ENCODE measurements at regions not wholly inside any gene's neighbourhood (a gene's known extent, or its start where the extent isn't known, plus 50 kb on each side); places are given as distances from the start of the nearest gene placed in this dataset.

DNA sequence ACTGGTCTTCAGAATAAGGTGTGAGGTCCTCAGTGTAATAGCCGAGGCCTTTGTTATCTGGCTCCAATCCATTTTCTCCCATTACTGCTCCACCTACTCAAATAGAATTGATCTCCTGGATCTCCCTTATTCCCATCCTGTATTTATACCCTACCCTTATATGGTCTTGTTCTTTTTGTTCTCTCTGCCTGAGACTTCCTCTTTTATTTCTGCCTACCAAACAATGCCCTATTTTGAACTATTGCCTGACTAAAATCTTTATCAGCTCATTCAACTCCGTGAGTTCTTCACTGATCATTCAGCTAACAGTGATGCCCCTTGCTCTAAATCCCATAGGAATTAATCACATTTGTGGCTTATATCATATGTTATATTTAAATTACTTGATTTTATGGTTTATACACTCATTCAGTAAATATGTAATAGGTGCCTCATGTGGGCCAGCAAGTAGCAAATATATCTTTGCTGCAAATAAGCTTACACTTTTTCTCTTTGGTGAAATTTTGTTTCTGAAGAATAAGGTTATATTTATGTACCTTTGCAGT is 417.5 kb upstream of the MEF2C start:
- no peak overlapping the region for H3K4me3 ChIP-seq (ENCODE audit: control insufficient read depth, low read depth, low read length)
- no peak for DNase-seq (ENCODE audit: low read depth)
- no peak for TF ChIP-seq CTCF (IDR thresholded peaks at IDR 0.05; ENCODE audit: control insufficient read depth, insufficient read depth, low read depth, low read length, missing control alignments)

GRCh38 chr5:89299998-89300397 is 417.0 kb upstream of the MEF2C start:
- TF ChIP-seq CTCF (IDR thresholded peaks at IDR 0.05; ENCODE audit: control insufficient read depth, insufficient read depth, low read depth, low read length, missing control alignments): no peak
- H3K4me3 ChIP-seq (ENCODE audit: control insufficient read depth, low read depth, low read length): no peak overlapping the region
- no peak for DNase-seq (ENCODE audit: low read depth)

GRCh38 chr5:89297066-89297465 is 414.1 kb upstream of the MEF2C start:
- H3K4me3 ChIP-seq (ENCODE audit: control insufficient read depth, low read depth, low read length): no peak overlapping the region
- no peak for TF ChIP-seq CTCF (IDR thresholded peaks at IDR 0.05; ENCODE audit: control insufficient read depth, insufficient read depth, low read depth, low read length, missing control alignments)
- DNase-seq (ENCODE audit: low read depth): no peak

DNA sequence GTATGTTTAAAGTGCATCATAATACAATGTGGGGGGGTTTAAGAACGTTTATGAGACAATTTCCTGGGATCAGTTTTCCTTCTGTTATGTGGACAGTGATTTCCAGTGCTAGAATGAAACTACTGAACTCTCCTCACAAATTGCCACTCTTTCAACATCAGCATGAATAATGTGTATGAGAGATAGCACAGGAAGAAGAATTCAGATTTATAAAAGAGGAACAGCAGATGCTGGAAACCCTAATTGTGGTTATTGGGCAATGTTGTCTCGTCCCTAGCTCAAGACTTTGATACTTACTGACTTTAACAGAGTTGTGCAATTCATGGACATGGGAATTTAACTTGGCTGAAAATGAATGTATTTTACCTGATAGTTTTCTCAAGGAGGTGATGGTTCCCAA is 410.8 kb upstream of the MEF2C start:
- DNase-seq (ENCODE audit: low read depth): peak; percentile 82

DNA sequence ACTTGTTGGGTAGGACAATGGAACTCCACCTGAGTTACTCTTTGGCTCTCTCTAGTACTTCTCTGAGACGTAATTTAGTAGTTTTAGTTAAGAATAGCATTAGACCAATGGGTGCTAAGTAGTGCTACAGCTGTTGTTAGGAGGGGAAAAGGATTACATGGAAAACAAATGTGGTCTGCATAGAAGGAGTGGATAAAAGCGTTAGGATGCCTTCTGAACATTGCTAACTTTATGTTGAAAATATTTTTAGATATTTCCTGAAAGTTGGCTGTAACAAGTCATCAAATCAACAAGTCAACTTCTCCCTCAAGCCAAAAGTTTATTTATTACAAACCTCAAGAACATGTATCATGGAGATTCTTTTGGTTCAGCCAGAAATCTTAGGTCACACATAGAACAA is 409.5 kb upstream of the MEF2C start:
- DNase-seq (ENCODE audit: low read depth): no peak
- no peak overlapping the region for H3K4me3 ChIP-seq (ENCODE audit: control insufficient read depth, low read depth, low read length)
- no peak for TF ChIP-seq CTCF (IDR thresholded peaks at IDR 0.05; ENCODE audit: control insufficient read depth, insufficient read depth, low read depth, low read length, missing control alignments)

More for the DNA sequence above, 410.8 kb upstream of the MEF2C start:
- no peak for TF ChIP-seq CTCF (IDR thresholded peaks at IDR 0.05; ENCODE audit: control insufficient read depth, insufficient read depth, low read depth, low read length, missing control alignments)
- H3K4me3 ChIP-seq (ENCODE audit: control insufficient read depth, low read depth, low read length): no peak overlapping the region

DNA sequence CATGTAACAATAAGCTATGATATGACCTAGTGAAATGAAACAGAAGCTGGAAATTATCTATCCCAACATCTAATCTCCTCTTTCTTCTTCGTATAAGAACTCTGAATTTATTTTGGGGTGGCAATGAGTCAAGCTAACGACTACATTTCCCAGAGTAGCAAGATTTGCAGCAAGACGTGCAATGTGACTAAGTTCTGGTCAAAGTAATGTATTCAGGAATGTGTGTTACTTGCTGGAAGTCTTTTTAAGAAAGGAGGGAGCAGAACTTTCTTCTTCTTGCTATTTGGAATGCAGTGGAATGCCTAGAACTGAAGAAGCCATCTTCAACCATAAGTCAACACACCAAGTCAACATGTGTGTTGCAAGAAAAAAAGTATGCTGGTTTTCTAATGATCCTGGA is 406.6 kb upstream of the MEF2C start:
- peak; percentile 46 for DNase-seq (ENCODE audit: low read depth)
- TF ChIP-seq CTCF (IDR thresholded peaks at IDR 0.05; ENCODE audit: control insufficient read depth, insufficient read depth, low read depth, low read length, missing control alignments): no peak
- H3K4me3 ChIP-seq (ENCODE audit: control insufficient read depth, low read depth, low read length): no peak overlapping the region

DNA sequence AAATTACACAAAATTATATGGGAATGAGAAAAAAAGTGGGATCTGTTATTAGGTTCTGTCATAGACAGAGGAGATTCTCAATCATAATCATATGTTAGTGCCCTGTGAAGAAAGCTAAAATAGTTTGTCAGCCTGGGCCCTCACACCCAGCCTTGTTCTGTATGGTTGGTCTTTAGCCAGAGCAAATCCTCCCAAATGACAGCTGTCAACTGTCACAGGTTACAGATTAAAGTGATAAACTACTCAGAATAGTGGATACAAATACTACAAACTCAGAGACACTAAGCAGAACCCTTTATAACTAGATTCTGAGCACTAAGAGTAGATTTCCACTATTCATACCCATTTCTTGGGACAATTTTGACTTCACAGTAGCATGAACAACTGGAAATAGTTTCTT is 405.0 kb upstream of the MEF2C start:
- no peak for DNase-seq (ENCODE audit: low read depth)
- no peak overlapping the region for H3K4me3 ChIP-seq (ENCODE audit: control insufficient read depth, low read depth, low read length)
- TF ChIP-seq CTCF (IDR thresholded peaks at IDR 0.05; ENCODE audit: control insufficient read depth, insufficient read depth, low read depth, low read length, missing control alignments): no peak

All from AG09309 (cell line).